ENCODE measurements at regions not wholly inside any gene's neighbourhood (a gene's known extent, or its start where the extent isn't known, plus 50 kb on each side); places are given as distances from the start of the nearest gene placed in this dataset.

- DNase-seq = no peak
Observed at GRCh38 chr13:109593230-109593629, 193.2 kb downstream of the IRS2 start.

DNA sequence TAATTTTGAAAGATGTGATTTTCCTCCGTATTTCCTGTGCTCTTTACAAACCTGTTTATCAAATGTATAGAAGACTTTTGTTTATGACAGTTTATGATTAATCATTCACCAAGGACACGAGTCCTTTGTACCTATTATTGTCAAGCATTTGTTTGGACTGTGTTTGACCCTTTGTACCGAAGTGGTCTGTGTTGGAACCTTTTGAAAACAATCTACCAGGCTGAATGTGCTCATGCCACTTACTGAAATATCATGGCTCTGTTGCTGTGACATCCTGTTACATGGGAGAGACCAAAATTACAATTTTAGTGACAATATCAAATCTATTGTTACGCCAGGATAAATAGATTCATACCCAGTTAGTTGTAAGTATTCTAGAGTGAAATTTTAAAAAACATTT is 193.6 kb downstream of the IRS2 start:
- no peak for DNase-seq

DNA sequence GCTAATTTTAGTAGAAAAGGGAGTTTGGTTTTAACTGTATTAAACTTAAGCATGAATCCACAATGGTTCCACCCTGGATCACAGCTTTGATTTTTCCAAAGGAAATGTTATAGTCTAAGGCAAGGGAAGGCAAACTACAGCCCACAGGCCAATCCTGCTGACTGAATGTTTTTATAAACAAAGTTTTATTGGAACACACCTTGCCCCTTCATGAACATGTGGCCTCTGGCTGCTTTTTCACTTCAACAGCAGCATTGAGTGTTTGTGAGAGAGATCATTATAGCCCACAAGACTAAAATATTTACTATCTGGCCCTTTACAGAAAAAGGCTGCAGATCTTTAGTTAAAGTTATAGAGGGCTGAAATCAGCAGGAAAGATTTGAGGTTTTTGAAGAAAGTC is 198.7 kb downstream of the IRS2 start:
- no peak for DNase-seq

GRCh38 chr13:109586509-109587346 is 199.7 kb downstream of the IRS2 start:
- no peak for DNase-seq

GRCh38 chr13:109584844-109585361 is 201.5 kb downstream of the IRS2 start:
- DNase-seq = no peak

GRCh38 chr13:109577191-109577700 is 209.1 kb downstream of the IRS2 start:
- no peak for DNase-seq

GRCh38 chr13:109576331-109576813 is 210.0 kb downstream of the IRS2 start:
- DNase-seq = no peak

GRCh38 chr13:109575821-109576220 is 210.6 kb downstream of the IRS2 start:
- no peak for DNase-seq

- DNase-seq = no peak
Observed at GRCh38 chr13:109572389-109572788, 214.0 kb downstream of the IRS2 start.

- DNase-seq = no peak
Observed at GRCh38 chr13:109569958-109570711, 216.2 kb downstream of the IRS2 start.

DNA sequence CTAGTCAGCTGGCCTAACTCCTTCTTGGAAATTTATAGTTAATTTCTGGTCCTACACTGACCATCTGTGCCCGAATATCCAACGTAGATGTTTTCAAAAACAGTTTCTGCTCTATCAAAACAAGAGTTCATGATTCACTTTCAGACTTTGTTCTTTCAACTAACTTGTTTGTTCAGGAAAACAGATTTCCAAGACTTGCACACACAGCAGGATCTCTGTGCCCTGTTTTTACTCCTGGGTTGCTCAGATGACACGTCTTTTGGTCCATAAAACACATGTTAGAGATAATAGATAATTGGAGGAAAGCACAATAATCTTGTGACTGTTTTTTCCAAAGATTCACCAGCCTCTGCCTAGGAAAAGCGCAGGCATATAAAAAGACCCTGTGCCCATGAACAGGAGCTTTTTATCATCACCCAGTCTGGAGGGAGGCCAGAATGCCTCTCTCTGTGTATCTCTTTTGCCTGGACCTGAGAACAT is 218.0 kb downstream of the IRS2 start:
- DNase-seq = no peak

- DNase-seq = no peak
Observed at GRCh38 chr13:109567315-109567714, 219.1 kb downstream of the IRS2 start.

GRCh38 chr13:109565877-109566276 is 220.5 kb downstream of the IRS2 start:
- DNase-seq = no peak

DNA sequence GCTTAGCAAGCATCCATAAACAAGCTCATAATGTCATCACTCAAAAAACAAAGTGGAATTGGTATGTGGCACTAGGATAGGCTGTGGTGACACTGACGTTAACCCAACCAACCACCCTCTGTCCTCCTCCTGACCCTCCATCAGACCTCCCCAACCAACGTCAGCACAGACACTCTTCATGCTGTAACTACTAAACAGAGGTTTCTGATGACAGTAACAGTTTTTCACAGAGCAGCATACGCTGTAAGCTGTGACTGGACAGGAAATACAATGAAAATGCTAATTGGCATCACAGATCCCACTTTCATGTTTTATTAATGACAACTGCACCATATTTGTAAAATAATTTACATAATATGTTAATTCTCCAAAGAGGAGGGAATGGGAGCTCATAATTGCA is 238.0 kb downstream of the IRS2 start:
- no peak for DNase-seq

DNA sequence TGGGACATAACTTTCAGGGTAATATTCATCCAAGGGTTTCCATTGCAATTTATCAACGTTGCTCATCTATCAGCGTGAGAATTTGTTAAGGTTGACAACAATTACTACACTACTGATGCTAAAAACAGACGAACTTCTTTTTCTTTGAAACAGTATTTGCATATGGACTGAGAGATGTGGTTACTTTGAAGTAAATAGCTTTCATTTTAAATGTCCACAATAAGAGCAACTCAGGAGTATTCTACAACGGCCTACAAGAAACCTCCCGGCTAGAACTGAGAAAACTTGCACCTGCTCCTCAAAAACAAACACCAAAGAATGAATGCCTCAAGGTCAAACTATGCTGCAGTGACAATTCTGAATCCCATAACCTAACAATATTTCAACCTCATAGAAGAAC is 238.4 kb downstream of the IRS2 start:
- DNase-seq = no peak

- no peak for DNase-seq
Observed at GRCh38 chr13:109545931-109546330, 240.5 kb downstream of the IRS2 start.

DNA sequence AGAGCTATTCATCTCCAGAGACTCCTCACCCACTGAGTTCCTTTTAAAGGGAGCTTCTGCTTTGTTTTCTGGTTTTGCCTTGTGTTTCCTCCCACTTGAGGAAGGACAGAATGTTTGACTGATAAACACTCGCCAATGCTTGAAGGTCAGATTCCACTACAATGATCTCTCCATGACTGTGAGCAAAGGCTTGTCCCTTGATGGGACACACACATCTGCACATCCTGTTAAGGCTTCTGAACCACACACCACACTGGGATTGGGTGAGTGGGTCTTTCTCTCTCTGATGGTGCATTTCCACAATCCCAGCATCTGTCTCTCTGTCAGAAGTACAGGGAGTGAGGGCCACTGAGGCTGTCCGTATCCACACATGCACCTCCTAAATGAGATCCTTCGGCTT is 245.3 kb downstream of the IRS2 start:
- no peak for DNase-seq

GRCh38 chr13:109537584-109537983 is 248.8 kb downstream of the IRS2 start:
- no peak for DNase-seq

GRCh38 chr13:109533350-109533749 is 253.0 kb downstream of the IRS2 start:
- no peak for DNase-seq

DNA sequence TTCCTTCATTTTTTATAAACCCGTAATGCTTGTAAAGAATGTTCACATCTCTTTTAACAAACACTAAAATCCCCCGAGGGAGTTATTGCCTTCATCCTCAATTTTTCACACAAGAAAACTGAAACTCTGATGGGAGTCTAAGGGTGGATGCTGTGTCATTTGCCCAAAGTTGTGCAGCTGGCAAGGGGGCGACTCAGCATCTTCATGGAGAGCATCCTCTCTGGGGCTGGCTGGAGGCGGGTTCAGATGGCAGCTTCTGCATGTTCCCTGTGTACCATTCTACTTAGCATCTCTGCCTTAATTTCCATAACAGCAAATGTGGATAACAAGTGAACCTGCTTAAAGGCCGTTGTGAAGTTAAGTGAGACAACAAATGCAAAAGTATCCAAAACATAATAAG is 256.4 kb downstream of the IRS2 start:
- DNase-seq = no peak

DNA sequence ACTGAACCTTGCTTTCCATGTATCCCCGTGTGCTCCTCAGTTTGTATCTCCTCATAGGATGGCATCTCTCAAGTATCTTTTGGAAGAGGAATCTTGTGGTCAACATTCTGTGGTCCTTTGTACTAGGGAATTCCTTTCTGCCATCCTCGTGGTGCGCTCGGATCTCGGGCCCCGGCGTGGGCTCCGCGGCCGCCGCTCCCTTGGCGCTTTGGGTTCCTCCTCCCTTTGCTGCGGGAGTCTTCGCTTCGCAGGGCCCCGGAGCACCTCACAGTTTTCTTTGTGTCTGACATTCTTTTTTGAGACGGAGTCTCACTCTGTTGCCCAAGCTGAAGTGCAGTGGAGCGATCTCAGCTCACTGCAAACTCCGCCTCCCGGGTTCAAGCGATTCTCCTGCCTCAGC is 264.7 kb downstream of the IRS2 start:
- no peak for DNase-seq

DNA sequence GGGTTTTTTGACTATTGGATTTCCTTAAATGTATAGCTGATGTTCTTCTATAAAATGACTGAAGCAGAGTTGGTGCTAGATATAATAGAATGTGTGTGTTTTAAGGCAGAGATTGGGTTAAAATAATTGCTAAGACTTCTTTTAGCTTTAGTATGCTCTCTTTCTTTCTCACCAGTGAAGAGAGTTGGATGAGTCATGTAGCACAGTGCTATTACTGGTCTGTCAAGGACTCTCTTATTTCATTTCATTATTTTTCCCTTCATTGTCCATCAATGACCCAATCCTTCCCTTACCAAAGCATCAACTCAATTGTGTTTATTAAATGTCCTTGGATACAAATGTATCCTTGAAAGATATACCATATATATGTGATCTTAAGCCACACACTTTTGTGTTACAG is 268.9 kb downstream of the IRS2 start:
- DNase-seq = no peak

GRCh38 chr13:109516186-109516585 is 270.2 kb downstream of the IRS2 start:
- DNase-seq = no peak

GRCh38 chr13:109510013-109510412 is 276.4 kb downstream of the IRS2 start:
- no peak for DNase-seq

All from NCI-H82 (cell line).